Neuron (in vitro differentiated cells): ENCODE measurements at regions not wholly inside any gene's neighbourhood (a gene's known extent, or its start where the extent isn't known, plus 50 kb on each side); places are given as distances from the start of the nearest gene placed in this dataset.
"Not testable (repeated sequence)": the region's sequence is repeated elsewhere in the genome, so short reads cannot be mapped to it uniquely, and the experiment has no call there.

Source experiments
- H2AFZ ChIP-seq: one replicate; pipeline ENCODE4 v1.6.1; 2013; ENCODE audit warnings: low read depth, mild to moderate bottlenecking, inconsistent platforms, low read length, moderate library complexity
- H3K27me3 ChIP-seq: one replicate; pipeline ENCODE4 v1.6.1; 2013; ENCODE audit warnings: low read length; ENCODE audit not compliant: insufficient read depth
- H3K36me3 ChIP-seq: one replicate; pipeline ENCODE4 v1.6.1; 2013; ENCODE audit warnings: low read length; ENCODE audit not compliant: insufficient read depth
- H3K4me1 ChIP-seq: one replicate; pipeline ENCODE4 v1.6.1; 2013; ENCODE audit warnings: low read length; ENCODE audit not compliant: insufficient read depth
- H3K4me3 ChIP-seq: 2 replicates; pipeline ENCODE4 v1.5.1; 2013; ENCODE audit warnings: mild to moderate bottlenecking, low read length, moderate library complexity
- H3K9me3 ChIP-seq: one replicate; pipeline ENCODE4 v1.6.1; 2013; ENCODE audit warnings: low read length

DNA sequence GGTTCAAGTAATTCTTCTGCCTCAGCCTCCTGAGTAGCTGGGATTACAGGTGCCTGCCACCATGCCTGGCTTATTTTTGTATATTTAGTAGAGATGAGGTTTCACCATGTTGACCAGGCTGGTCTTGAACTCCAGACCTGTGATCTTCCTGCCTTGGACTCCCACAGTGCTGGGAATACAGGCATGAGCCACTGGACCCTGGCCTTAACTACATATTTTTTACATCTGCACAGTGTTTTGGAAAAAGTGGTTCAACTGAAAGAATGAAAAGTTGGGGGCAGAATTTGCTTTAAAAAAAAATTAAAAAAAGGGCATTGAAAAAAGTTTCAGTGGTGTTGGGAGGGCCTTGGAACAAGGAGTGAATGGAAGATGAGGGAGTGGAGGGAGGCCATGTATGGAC, 88.9 kb upstream of the TPTE start:
- not testable (repeated sequence) for H3K36me3 ChIP-seq, H3K4me1 ChIP-seq, H3K9me3 ChIP-seq, H3K27me3 ChIP-seq, H3K4me3 ChIP-seq, H2AFZ ChIP-seq

DNA sequence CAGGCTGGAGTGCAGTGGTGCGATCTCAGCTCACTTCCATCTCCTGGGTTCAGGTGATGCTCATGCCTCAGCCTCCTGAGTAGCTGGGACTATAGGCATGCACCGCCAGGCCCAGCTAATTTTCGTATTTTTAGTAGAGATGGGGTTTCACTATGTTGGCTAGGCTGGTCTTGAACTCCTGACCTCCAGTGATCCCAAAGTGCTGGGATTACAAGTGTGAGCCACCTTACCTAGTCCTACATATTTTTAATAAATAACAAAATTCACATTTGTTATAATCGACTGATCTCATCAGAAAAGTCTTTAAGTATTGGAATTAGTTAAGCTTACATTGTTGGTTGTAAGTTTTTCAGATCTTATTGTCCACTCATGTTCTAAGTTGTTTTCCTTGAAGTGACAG, 83.4 kb upstream of the TPTE start:
- H2AFZ ChIP-seq, H3K27me3 ChIP-seq, H3K4me1 ChIP-seq, H3K9me3 ChIP-seq, H3K36me3 ChIP-seq, H3K4me3 ChIP-seq: not testable (repeated sequence)

DNA sequence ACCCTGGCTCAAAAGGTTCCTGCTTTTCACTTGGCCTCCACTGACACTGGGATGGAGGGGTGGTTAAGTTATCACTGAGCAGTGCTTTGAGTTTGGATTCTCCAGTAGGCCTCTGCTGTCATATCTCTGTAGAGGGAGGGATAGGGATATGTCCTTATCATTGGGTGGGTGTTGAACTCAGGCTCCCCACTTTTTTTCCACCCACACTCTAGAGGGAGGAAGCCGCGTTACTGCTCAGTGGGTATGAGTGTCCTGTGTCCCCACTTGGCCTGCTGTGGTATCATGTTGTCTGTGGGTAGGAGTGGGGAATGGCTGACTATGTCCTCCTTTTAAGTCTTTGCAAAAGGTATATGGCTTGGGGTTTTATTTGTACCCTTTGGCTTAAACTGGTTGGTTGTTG, 80.7 kb upstream of the TPTE start:
- not testable (repeated sequence) for H3K27me3 ChIP-seq, H2AFZ ChIP-seq, H3K9me3 ChIP-seq, H3K36me3 ChIP-seq, H3K4me1 ChIP-seq, H3K4me3 ChIP-seq

DNA sequence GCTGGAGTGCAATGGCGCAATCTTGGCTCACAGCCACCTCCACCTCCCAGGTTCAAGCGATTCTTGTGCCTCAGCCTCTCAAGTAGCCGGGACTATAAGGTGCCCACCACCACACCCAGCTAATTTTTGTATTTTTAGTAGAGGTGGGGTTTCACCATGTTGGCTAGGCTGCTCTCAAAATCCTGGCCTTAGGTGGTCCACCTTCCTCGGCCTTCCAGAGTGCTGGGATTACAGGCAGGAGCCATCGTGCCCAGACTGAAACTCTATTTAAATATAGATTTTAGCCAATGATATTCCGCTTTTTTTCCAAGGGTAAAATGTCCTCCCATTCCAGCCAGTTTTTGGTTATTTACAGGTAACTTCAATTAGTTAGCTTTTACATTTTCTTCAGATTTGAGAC, 79.4 kb upstream of the TPTE start:
- not testable (repeated sequence) for H3K36me3 ChIP-seq, H2AFZ ChIP-seq, H3K9me3 ChIP-seq, H3K4me1 ChIP-seq, H3K27me3 ChIP-seq, H3K4me3 ChIP-seq

DNA sequence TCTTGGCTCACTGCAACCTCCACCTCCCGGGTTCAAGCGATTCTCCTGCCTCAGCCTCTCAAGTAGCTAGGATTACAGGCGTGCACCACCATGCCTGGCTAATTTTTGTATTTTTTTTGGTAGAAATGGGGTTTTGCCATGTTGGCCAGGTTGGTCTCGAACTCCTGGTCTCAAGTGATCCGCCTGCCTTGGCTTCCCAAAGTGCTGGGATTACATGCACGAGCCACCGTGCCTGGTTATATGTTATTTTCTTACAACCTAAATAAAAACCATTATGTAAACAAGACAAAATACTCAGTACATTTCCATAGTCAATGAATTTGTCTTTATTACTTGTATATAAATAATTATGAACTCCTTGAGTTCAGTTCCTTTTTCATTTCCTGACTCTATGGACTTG, 75.7 kb upstream of the TPTE start:
- not testable (repeated sequence) for H3K9me3 ChIP-seq, H3K36me3 ChIP-seq, H3K4me1 ChIP-seq, H3K4me3 ChIP-seq, H2AFZ ChIP-seq, H3K27me3 ChIP-seq

DNA sequence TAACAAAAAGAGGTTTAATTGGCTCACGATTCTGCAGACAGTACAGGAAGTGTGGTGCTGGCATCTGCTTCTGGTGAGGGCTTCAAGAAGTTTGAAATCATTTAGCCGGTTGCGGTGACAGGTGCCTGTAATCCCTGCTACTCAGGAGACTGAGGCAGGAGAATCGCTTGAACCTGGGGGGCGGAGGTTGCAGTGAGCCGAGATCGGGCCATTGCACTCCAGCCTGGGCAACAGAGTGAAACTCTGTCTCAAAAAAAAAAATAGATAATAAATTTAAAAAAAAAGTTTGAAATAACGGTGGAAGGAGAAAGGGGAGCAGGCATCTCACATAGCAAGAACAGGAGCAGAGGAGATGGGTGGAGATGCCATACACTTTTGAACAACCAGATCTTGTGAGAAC, 71.9 kb upstream of the TPTE start:
- not testable (repeated sequence) for H3K4me1 ChIP-seq, H3K4me3 ChIP-seq, H3K9me3 ChIP-seq, H2AFZ ChIP-seq, H3K27me3 ChIP-seq, H3K36me3 ChIP-seq

DNA sequence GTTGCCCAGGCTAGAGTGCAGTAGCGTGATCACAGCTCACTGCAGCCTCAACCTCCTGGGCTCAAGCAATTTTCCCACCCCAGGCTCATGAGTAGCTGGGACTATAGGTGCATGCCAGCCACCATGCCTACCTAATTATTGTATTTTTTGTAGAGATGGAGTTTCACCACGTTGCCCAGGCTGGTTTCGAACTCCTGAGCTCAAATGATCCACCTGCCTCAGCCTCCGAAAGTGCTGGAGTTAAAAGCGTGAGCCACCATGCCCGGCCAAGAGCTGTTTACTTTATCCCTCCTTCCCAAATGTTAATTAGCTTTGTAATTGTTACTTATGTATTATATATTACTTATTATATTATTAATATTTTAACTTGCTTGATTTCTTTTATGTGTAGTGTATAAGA, 70.1 kb upstream of the TPTE start:
- H3K9me3 ChIP-seq, H3K4me3 ChIP-seq: not testable (repeated sequence)

DNA sequence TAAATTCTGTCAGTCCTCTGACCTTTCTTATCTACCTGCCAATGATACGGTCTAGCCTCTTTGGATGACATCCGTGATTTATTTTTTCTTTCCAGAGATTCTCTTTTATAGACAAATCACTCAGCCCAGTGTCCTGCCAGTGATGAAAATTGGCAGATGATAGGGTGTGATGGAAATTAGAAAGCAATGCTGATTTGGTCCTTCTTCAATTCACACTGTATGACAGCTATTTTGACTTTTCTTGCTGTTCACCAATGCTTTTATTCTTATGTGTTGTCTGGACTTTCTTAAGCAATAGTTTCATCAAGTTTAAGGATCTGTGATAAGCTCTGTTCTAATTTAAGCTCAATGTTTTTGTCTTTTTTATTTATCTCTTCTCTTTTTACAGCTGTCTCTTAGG, 63.6 kb upstream of the TPTE start:
- not testable (repeated sequence) for H3K4me3 ChIP-seq, H3K36me3 ChIP-seq, H2AFZ ChIP-seq, H3K9me3 ChIP-seq, H3K27me3 ChIP-seq, H3K4me1 ChIP-seq

More for the DNA sequence above, 70.1 kb upstream of the TPTE start:
- H3K36me3 ChIP-seq, H2AFZ ChIP-seq, H3K27me3 ChIP-seq, H3K4me1 ChIP-seq: not testable (repeated sequence)

DNA sequence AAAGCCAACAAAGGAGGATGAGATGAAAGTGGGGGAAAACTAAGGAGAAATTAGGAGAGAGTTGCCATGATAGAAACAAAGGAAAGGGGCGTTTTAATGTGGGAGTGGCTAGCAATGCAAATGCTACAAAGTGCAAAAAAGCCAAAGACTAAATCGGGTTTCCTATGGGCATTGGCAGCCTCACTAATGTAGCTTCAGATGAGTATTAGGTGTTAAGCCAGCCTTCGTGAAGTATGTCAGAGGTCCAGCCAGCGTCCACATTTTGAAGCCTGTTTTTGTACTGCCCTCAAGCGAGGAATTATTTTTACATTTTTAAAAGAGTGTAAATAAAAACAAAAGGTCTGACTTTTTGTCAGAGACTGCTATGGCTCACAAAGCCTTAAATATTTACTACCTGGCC, 60.4 kb upstream of the TPTE start:
- H3K36me3 ChIP-seq, H3K4me1 ChIP-seq, H3K4me3 ChIP-seq, H3K9me3 ChIP-seq, H3K27me3 ChIP-seq: not testable (repeated sequence)
- H2AFZ ChIP-seq = peak overlapping the region; percentile 1

DNA sequence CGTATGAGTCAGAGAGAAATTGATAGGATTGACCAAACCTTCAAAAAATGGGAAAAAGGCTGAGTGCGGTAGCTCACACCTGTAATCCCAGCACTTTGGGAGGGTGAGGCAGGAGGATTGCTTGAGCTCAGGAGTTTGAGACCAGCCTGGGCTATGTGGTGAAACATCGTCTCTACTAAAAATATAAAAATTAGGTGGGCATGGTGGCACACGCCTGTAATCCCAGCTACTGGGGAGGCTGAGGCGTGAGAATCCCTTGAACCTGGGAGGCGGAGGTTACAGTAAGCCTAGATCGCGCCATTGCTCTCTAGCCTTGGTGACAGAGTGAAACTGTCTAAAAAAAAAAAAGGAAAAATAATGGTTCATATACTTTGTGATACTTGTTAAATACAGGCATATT, 59.9 kb upstream of the TPTE start:
- H2AFZ ChIP-seq, H3K9me3 ChIP-seq, H3K36me3 ChIP-seq, H3K4me1 ChIP-seq, H3K27me3 ChIP-seq, H3K4me3 ChIP-seq: not testable (repeated sequence)

DNA sequence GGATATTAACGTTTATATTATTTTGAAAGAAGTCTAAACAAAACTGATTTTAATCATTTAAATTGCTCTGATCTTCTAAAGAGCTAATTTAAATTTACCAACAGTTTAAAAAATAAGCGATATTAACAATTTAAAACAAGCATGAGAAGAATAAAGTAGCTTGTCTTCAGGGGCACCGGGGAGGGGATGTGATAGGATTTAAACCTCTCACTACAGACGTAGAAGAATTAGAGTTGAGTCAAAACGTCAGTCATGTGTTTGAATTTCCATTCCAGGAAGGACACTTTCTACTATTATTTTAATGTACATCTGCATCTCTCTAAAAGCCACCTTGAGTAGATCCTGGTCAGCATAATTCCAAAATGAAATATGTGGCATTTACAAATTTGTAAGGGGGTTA, 58.2 kb upstream of the TPTE start:
- H3K4me3 ChIP-seq = no peak overlapping the region
- H2AFZ ChIP-seq = no peak overlapping the region
- H3K4me1 ChIP-seq = no peaks in the 10 kb centered on the region
- no peaks in the 10 kb centered on the region for H3K9me3 ChIP-seq
- H3K27me3 ChIP-seq = no peaks in the 10 kb centered on the region
- H3K36me3 ChIP-seq = no peaks in the 10 kb centered on the region

DNA sequence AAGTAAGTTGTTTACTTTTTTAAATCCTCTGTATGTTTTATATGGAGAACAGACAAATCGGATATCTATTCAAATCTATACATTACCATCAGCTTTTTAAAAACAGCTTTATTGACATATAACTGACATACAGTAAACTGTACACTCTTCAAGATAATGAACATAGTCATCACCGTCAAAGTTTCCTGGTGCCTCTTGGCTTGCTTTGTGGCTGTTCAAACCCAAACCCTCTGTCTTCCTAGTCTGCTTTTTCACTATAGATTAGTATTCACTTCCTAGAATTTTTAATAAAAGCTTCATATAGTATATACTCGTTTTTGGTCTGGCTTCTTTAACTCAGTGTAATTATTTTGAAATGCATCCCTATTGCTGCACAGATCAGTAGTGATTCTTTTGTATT, 56.4 kb upstream of the TPTE start:
- Histone ChIP-seq H2AFZ (no peak overlapping the region), H3K9me3 (no peaks in the 10 kb centered on the region), H3K4me1 (no peaks in the 10 kb centered on the region), H3K36me3 (no peaks in the 10 kb centered on the region), H3K4me3 (no peak overlapping the region), H3K27me3 (no peaks in the 10 kb centered on the region)

DNA sequence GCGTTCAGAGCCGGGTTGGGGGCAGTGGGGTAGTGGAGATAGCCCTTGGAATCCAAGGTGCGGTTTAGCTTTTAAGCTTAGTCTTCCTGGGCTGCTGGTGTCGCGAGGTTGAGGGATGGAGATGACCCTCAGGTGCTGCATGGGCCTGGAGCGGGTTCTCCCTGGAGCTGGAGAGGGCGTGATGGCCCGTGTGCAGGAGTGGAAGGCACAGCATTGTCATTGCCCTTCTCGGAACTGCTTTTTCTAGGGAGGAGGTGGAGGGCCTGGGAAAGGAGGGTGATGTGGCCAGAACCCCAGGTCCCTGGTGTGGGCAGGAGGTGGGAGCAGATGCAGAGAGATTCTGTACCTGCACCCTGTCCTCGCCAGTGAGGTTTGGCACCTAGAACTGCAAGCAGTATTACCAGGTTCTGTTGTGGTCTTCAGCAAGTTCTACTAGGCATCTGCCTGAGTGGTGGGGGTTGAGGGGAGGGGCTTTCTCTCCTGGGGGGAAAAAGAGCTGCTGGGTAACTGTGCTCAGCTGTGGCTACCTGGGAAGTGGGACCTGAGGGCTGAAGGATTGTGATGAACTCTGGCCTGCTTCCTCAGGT, 55.8 kb upstream of the TPTE start:
- not testable (repeated sequence) for H3K36me3 ChIP-seq, H3K4me1 ChIP-seq, H3K9me3 ChIP-seq, H3K27me3 ChIP-seq, H2AFZ ChIP-seq, H3K4me3 ChIP-seq

DNA sequence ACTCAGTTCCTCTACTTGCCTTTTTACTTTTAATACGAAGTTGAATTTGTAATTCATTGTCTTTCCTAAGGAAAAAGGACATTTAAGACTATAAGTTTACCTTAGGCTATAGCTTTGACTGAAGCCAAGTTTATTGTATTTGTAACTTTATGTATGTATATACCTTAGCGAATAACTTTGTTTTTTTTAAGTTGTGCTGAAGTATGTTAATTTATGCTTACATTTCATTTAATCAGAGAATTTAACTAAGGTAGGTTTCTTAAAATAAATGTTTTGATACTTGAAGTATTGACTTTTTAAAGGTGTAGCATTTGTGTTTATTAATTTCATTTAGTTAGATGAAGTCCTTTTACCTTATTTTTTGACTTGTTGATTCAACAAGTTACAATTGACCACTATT, 55.2 kb upstream of the TPTE start:
- no peaks in the 10 kb centered on the region for H3K36me3 ChIP-seq
- no peaks in the 10 kb centered on the region for H3K27me3 ChIP-seq
- no peaks in the 10 kb centered on the region for H3K4me1 ChIP-seq
- H2AFZ ChIP-seq = no peak overlapping the region
- no peaks in the 10 kb centered on the region for H3K9me3 ChIP-seq
- H3K4me3 ChIP-seq = no peak overlapping the region
